Neural progenitor cell (in vitro differentiated cells): ENCODE measurements at regions not wholly inside any gene's neighbourhood (a gene's known extent, or its start where the extent isn't known, plus 50 kb on each side); places are given as distances from the start of the nearest gene placed in this dataset.

Experiments
- EZH2phosphoT487 ChIP-seq: fragments of 200-600 bp; sonication (generic); IDR thresholded peaks from 2 replicates; pipeline ENCODE4 v1.6.1; 2017; ENCODE audit warnings: antibody characterized with exemption
- TF ChIP-seq, protein P1 (sequence below): fragments of 200-600 bp; sonication (generic); IDR thresholded peaks from 2 replicates; pipeline ENCODE4 v1.5.1; 2017; ENCODE audit warnings: antibody characterized with exemption, mild to moderate bottlenecking

DNA sequence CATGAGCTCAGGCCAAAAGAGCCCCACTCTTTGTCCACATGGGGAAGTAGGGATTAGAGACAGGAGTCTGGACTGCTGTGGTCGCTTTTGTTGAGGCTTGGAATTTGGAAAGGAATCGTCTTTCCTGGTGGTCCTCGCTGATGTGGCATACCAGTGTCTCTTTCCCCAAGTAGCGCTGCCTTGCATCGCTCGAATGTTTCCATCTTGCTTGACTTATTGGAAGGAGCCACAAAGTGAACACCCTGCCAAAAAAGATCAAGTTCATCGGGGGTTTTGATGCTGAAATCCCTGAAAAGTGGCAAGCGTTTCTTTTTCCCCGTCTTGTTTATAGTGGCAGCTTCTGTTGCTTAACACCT lies 161.3 kb downstream of the MACROH2A1 start:
- TF ChIP-seq, protein P1, sequence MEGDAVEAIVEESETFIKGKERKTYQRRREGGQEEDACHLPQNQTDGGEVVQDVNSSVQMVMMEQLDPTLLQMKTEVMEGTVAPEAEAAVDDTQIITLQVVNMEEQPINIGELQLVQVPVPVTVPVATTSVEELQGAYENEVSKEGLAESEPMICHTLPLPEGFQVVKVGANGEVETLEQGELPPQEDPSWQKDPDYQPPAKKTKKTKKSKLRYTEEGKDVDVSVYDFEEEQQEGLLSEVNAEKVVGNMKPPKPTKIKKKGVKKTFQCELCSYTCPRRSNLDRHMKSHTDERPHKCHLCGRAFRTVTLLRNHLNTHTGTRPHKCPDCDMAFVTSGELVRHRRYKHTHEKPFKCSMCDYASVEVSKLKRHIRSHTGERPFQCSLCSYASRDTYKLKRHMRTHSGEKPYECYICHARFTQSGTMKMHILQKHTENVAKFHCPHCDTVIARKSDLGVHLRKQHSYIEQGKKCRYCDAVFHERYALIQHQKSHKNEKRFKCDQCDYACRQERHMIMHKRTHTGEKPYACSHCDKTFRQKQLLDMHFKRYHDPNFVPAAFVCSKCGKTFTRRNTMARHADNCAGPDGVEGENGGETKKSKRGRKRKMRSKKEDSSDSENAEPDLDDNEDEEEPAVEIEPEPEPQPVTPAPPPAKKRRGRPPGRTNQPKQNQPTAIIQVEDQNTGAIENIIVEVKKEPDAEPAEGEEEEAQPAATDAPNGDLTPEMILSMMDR, result no peak
- no peak for TF ChIP-seq EZH2phosphoT487
